Keratinocyte (primary cell): ENCODE measurements at regions not wholly inside any gene's neighbourhood (a gene's known extent, or its start where the extent isn't known, plus 50 kb on each side); places are given as distances from the start of the nearest gene placed in this dataset.

Experiments used
- DNase-seq: peaks from one replicate; pipeline ENCODE4 v3.0.0-alpha.2; 2011; ENCODE audit warnings: low read depth, missing footprints, low spot score
- FAIRE-seq: peaks from 2 replicates; lab custom pipeline; 2011; peaks lifted over from hg19 to GRCh38; lab: Jason Lieb, UNC
- H2AFZ ChIP-seq: 2 replicates; pipeline ENCODE4 v1.6.0; 2012; ENCODE audit warnings: low read length, control low read depth, inconsistent platforms; ENCODE audit not compliant: control insufficient read depth
- H3K27ac ChIP-seq: 2 replicates; pipeline ENCODE4 v1.5.1; 2011; ENCODE audit warnings: low read length; ENCODE audit not compliant: control insufficient read depth, insufficient read depth
- H3K27me3 ChIP-seq: 3 replicates; pipeline ENCODE4 v1.6.0; 2011; ENCODE audit warnings: low read length; ENCODE audit not compliant: control insufficient read depth, insufficient read depth; ENCODE audit errors: extremely low read depth
- H3K36me3 ChIP-seq, 2 experiments: 2 replicates in 1 of 2; 3 replicates in 1 of 2; pipeline ENCODE4 v1.5.1; 2011; ENCODE audit warnings: low read length in 2 of 2, mild to moderate bottlenecking in 1 of 2; ENCODE audit not compliant: control insufficient read depth in 2 of 2, insufficient read depth in 2 of 2; ENCODE audit errors: extremely low read depth in 1 of 2
- H3K4me1 ChIP-seq: 3 replicates; pipeline ENCODE4 v1.5.1; 2011; ENCODE audit warnings: low read length; ENCODE audit not compliant: control insufficient read depth, insufficient read depth; ENCODE audit errors: extremely low read depth
- H3K4me2 ChIP-seq: 3 replicates; pipeline ENCODE4 v1.6.0; 2011; ENCODE audit warnings: low read depth, low read length; ENCODE audit not compliant: control insufficient read depth, insufficient read depth; ENCODE audit errors: extremely low read depth
- H3K4me3 ChIP-seq, 3 experiments: fragments of 200-600 bp in 1 of 3; sonication (generic) in 1 of 3; 2 replicates in 2 of 3; 3 replicates in 1 of 3; pipeline ENCODE4 v1.5.1; 2011 to 2016; ENCODE audit warnings: low read length in 3 of 3, mild to moderate bottlenecking in 3 of 3, control low read depth in 2 of 3, inconsistent platforms in 1 of 3, low read depth in 1 of 3, mixed read lengths in 1 of 3, mixed run types in 1 of 3, moderate library complexity in 1 of 3; ENCODE audit not compliant: control insufficient read depth in 2 of 3, insufficient read depth in 2 of 3; ENCODE audit errors: extremely low read depth in 1 of 3
- H3K79me2 ChIP-seq: 2 replicates; pipeline ENCODE4 v1.6.0; 2012; ENCODE audit warnings: low read length; ENCODE audit not compliant: control insufficient read depth, insufficient read depth
- H3K9ac ChIP-seq: 3 replicates; pipeline ENCODE4 v1.6.0; 2011; ENCODE audit warnings: low read length; ENCODE audit not compliant: control insufficient read depth, insufficient read depth; ENCODE audit errors: extremely low read depth
- H3K9me1 ChIP-seq: 3 replicates; pipeline ENCODE4 v1.6.0; 2011; ENCODE audit warnings: low read length; ENCODE audit not compliant: control insufficient read depth, insufficient read depth; ENCODE audit errors: extremely low read depth
- H3K9me3 ChIP-seq: 2 replicates; pipeline ENCODE4 v1.5.1; 2012; ENCODE audit warnings: low read depth, low read length; ENCODE audit not compliant: control insufficient read depth
- H4K20me1 ChIP-seq: 3 replicates; pipeline ENCODE4 v1.6.0; 2011; ENCODE audit warnings: low read length; ENCODE audit not compliant: control insufficient read depth, insufficient read depth; ENCODE audit errors: extremely low read depth
- EZH2 ChIP-seq: IDR thresholded peaks from one replicate; pipeline ENCODE4 v1.6.1; 2012; ENCODE audit warnings: inconsistent platforms, mild to moderate bottlenecking, low read length, moderate library complexity
- dilution Hi-C: fragments of 300-500 bp; cut with MboI; formaldehyde crosslinking; loops from one replicate; pipeline ENCODE4 v1.7.0; 2020; ENCODE audit warnings: low sequenced_read_pairs; ENCODE audit not compliant: extremely low pct_ligation_motif_present
- TF ChIP-seq, protein P1 (sequence below), 3 experiments: IDR thresholded peaks in 1 of 3; conservative IDR thresholded peaks in 1 of 3; optimal IDR thresholded peaks in 1 of 3; 2 replicates in 2 of 3; 3 replicates in 1 of 3; pipeline versions ENCODE3 to v1.5.1; 2011; ENCODE audit warnings: low read length in 3 of 3, mild to moderate bottlenecking in 3 of 3, moderate library complexity in 2 of 3, control low read depth in 1 of 3, inconsistent platforms in 1 of 3; ENCODE audit not compliant: insufficient read depth in 2 of 3; ENCODE audit errors: extremely low read depth in 1 of 3

DNA sequence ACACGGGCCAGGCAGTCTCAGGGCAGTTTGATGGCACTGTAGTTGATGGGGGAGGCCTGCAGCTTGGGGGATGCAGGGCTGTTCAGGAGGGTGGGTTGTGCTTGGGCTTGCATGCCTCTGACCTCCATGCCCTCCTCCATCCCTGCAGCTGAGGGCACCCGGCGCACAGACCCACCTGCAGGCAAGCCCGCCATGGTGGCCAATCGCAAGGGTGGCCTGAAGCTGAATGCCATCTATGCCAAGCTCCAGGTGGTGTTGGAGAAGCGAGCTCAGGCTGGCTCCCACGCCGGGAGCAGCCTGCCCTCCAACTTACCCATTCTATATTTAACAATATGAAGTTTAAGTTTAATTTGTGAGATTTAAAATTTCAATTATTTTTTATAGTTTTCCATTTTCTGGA, 228.7 kb upstream of the DPH6 start:
- no peak for TF ChIP-seq EZH2
- Histone ChIP-seq H3K36me3 (no peaks in the 10 kb centered on the region), H3K79me2 (no peaks in the 10 kb centered on the region)

DNA sequence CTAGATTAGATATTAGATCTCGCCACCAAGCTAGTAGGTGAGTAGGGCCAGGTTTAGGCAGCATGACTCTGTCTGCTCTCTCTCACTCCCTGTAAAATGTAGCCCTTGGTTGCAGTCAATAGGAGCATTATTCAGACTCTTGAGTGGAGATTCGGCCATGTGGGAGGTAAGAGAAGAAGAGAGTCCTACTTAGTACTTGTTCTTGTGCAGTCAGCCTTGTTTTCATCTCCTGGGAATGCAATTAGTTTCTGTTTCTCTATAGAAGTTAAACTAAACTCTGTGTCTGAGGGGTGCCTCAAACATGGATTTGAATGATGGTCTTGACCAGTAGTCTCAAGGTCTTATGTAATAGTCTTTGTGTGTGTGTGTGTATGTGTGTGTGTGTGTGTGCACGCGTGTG, 229.5 kb upstream of the DPH6 start:
- Histone ChIP-seq H3K4me3 (no peak overlapping the region), H4K20me1 (no peaks in the 10 kb centered on the region), H3K36me3 (no peaks in the 10 kb centered on the region), H3K9me1 (no peaks in the 10 kb centered on the region), H3K27ac (no peak overlapping the region), H3K9ac (no peak overlapping the region), H2AFZ (no peak overlapping the region), H3K4me1 (no peaks in the 10 kb centered on the region), H3K27me3 (no peaks in the 10 kb centered on the region), H3K4me2 (no peak overlapping the region), H3K9me3 (no peaks in the 10 kb centered on the region), H3K79me2 (no peaks in the 10 kb centered on the region)
- dilution Hi-C loops: no loop called here
- TF ChIP-seq, protein P1, sequence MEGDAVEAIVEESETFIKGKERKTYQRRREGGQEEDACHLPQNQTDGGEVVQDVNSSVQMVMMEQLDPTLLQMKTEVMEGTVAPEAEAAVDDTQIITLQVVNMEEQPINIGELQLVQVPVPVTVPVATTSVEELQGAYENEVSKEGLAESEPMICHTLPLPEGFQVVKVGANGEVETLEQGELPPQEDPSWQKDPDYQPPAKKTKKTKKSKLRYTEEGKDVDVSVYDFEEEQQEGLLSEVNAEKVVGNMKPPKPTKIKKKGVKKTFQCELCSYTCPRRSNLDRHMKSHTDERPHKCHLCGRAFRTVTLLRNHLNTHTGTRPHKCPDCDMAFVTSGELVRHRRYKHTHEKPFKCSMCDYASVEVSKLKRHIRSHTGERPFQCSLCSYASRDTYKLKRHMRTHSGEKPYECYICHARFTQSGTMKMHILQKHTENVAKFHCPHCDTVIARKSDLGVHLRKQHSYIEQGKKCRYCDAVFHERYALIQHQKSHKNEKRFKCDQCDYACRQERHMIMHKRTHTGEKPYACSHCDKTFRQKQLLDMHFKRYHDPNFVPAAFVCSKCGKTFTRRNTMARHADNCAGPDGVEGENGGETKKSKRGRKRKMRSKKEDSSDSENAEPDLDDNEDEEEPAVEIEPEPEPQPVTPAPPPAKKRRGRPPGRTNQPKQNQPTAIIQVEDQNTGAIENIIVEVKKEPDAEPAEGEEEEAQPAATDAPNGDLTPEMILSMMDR (optimal IDR thresholded peaks at IDR 0.05 in 1 of 3, IDR thresholded peaks at IDR 0.05 in 1 of 3, conservative IDR thresholded peaks at IDR 0.05 in 1 of 3; ENCODE audit: extremely low read depth in 1 of 3, insufficient read depth in 2 of 3, low read length in 3 of 3): no peak
- TF ChIP-seq EZH2: no peak
- no peak for FAIRE-seq
- DNase-seq: no peak

More for the DNA sequence above, 228.7 kb upstream of the DPH6 start:
- Histone ChIP-seq H3K9me3 (no peaks in the 10 kb centered on the region), H3K27ac (no peak overlapping the region), H3K27me3 (no peaks in the 10 kb centered on the region), H3K4me1 (no peaks in the 10 kb centered on the region), H3K9ac (no peak overlapping the region), H2AFZ (no peak overlapping the region), H3K4me2 (no peak overlapping the region), H3K9me1 (no peaks in the 10 kb centered on the region), H3K4me3 (no peak overlapping the region), H4K20me1 (no peaks in the 10 kb centered on the region)
- dilution Hi-C loops: no loop called here
- FAIRE-seq (no peak), DNase-seq (no peak)

DNA sequence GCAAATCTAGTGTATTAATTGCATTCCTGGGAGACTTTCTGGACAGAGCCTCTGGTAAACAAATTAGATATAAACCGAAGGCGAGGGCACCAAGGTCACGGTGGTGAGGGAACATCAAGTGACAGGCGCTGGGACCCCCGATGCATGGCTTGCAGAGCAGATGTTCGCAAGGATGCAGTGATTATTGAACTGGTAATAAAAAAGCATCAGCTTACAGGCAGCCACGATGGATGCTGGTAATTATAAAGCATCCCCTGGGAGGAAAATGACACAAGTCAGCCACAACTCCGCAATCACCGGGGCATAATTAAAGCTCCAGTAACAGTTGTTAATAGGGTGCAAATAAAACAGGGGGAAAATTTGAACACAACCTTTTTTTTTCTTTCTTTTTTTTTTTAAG, 231.1 kb upstream of the DPH6 start:
- H3K4me2 ChIP-seq: no peak overlapping the region
- no peaks in the 10 kb centered on the region for H3K9me1 ChIP-seq
- H3K27me3 ChIP-seq: no peaks in the 10 kb centered on the region
- H3K36me3 ChIP-seq: no peaks in the 10 kb centered on the region
- no peaks in the 10 kb centered on the region for H3K79me2 ChIP-seq
- H3K27ac ChIP-seq: no peak overlapping the region
- H3K4me1 ChIP-seq: no peaks in the 10 kb centered on the region
- no peak for TF ChIP-seq EZH2
- TF ChIP-seq, protein P1 (optimal IDR thresholded peaks at IDR 0.05 in 1 of 3, IDR thresholded peaks at IDR 0.05 in 1 of 3, conservative IDR thresholded peaks at IDR 0.05 in 1 of 3; ENCODE audit: extremely low read depth in 1 of 3, insufficient read depth in 2 of 3, low read length in 3 of 3): no peak
- FAIRE-seq (no peak), DNase-seq (no peak)
- H3K9me3 ChIP-seq: no peaks in the 10 kb centered on the region
- H2AFZ ChIP-seq: no peak overlapping the region
- no peak overlapping the region for H3K9ac ChIP-seq
- H3K4me3 ChIP-seq: no peak overlapping the region
- H4K20me1 ChIP-seq: no peaks in the 10 kb centered on the region
- dilution Hi-C loops: no loop called here
